ENCODE measurements at regions not wholly inside any gene's neighbourhood (a gene's known extent, or its start where the extent isn't known, plus 50 kb on each side); places are given as distances from the start of the nearest gene placed in this dataset.

- no peak for TF ChIP-seq CTCF (IDR thresholded peaks at IDR 0.05; ENCODE audit: borderline replicate concordance, extremely low read depth, insufficient read depth)
- FAIRE-seq (no peak), DNase-seq (no peak)
- intact Hi-C loops (cut with DNase I) = no loop called here
- H3K4me3 ChIP-seq (ENCODE audit: low read length in 3 of 3) = no peak overlapping the region
- no peaks in the 10 kb centered on the region for H3K9me3 ChIP-seq (ENCODE audit: control insufficient read depth in 2 of 3, insufficient read depth in 1 of 3, low read length in 3 of 3)
- H3K9ac ChIP-seq (ENCODE audit: low read length in 3 of 3) = no peak overlapping the region
- H3K4me1 ChIP-seq (ENCODE audit: control insufficient read depth in 2 of 3, insufficient read depth in 2 of 3, low read depth in 1 of 3, low read length in 3 of 3) = no peaks in the 10 kb centered on the region
- H3K27me3 ChIP-seq (ENCODE audit: control insufficient read depth, insufficient read depth, low read length) = no peaks in the 10 kb centered on the region
- H3K36me3 ChIP-seq (ENCODE audit: control insufficient read depth in 2 of 3, insufficient read depth in 3 of 3, low read length in 3 of 3) = no peaks in the 10 kb centered on the region
- H3K27ac ChIP-seq (ENCODE audit: low read depth in 2 of 2, low read length in 2 of 2) = no peak overlapping the region
These were observed 329.6 kb downstream of the PCDH20 start for GRCh38 chr13:61086087-61086486.

- Histone ChIP-seq H3K27ac (ENCODE audit: low read depth in 2 of 2, low read length in 2 of 2) (no peak overlapping the region), H3K27me3 (ENCODE audit: control insufficient read depth, insufficient read depth, low read length) (no peaks in the 10 kb centered on the region), H3K4me1 (ENCODE audit: control insufficient read depth in 2 of 3, insufficient read depth in 2 of 3, low read depth in 1 of 3, low read length in 3 of 3) (no peaks in the 10 kb centered on the region), H3K9me3 (ENCODE audit: control insufficient read depth in 2 of 3, insufficient read depth in 1 of 3, low read length in 3 of 3) (no peaks in the 10 kb centered on the region), H3K4me3 (ENCODE audit: low read length in 3 of 3) (no peak overlapping the region), H3K36me3 (ENCODE audit: control insufficient read depth in 2 of 3, insufficient read depth in 3 of 3, low read length in 3 of 3) (no peaks in the 10 kb centered on the region), H3K9ac (ENCODE audit: low read length in 3 of 3) (no peak overlapping the region)
- intact Hi-C loops (cut with DNase I) = no loop called here
- FAIRE-seq (no peak), DNase-seq (no peak)
- no peak for TF ChIP-seq CTCF (IDR thresholded peaks at IDR 0.05; ENCODE audit: borderline replicate concordance, extremely low read depth, insufficient read depth)
These were observed 330.7 kb downstream of the PCDH20 start for GRCh38 chr13:61084988-61085387.

DNA sequence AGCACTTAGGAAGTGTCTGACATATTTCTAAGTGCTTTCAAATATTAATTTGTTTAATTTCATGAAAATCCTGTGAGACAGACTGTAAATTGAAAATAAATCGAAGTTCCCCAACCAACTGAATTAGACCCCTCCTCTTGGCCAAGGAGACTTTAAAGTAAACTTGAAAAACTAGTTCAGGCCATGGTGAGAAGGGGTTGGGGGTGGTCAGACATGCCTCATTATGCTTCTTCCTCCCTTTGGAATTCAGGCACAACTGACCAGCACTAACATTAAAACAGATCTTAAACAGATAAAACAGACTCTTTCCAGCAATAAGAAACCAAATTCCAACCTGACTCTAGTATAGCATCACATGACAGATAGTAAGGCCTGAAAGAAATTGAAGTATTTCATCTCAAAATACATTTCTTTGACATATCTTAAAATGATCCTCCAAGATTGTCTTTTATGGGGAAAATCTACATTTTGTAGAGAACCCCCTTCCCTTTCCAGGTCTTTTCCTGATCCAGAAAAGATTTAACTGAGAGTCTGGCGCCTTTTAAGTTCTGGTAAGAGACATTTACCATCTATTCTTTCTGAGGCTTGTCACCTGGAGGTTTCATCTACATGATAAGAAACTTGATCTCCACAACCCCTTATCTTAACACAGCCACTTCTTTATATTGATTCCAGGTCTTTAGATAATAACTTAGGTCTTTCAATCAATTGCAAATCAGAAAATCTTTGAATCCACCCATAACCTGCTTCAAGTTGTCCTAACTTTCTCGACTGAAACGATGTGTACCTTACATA lies 336.5 kb downstream of the PCDH20 start:
- peaks cover 0 to 4% (median 0%) of the 10 kb centered on the region in 3 donors for H3K9me3 ChIP-seq (ENCODE audit: control insufficient read depth in 2 of 3, insufficient read depth in 1 of 3, low read length in 3 of 3)
- H3K36me3 ChIP-seq (ENCODE audit: control insufficient read depth in 2 of 3, insufficient read depth in 3 of 3, low read length in 3 of 3) = no peaks in the 10 kb centered on the region
- no peak for FAIRE-seq
- no peak overlapping the region for H3K4me3 ChIP-seq (ENCODE audit: low read length in 3 of 3)
- intact Hi-C loops (cut with DNase I) = no loop called here
- no peaks in the 10 kb centered on the region for H3K27me3 ChIP-seq (ENCODE audit: control insufficient read depth, insufficient read depth, low read length)
- no peaks in the 10 kb centered on the region for H3K4me1 ChIP-seq (ENCODE audit: control insufficient read depth in 2 of 3, insufficient read depth in 2 of 3, low read depth in 1 of 3, low read length in 3 of 3)
- H3K9ac ChIP-seq (ENCODE audit: low read length in 3 of 3) = no peak overlapping the region
- DNase-seq = peak in 2 of 5 donors; percentile 22 to 23
- H3K27ac ChIP-seq (ENCODE audit: low read depth in 2 of 2, low read length in 2 of 2) = no peak overlapping the region
- TF ChIP-seq CTCF (IDR thresholded peaks at IDR 0.05; ENCODE audit: borderline replicate concordance, extremely low read depth, insufficient read depth) = no peak

Data from kidney (tissue), 13 donors.